ENCODE measurements at regions not wholly inside any gene's neighbourhood (a gene's known extent, or its start where the extent isn't known, plus 50 kb on each side); places are given as distances from the start of the nearest gene placed in this dataset.
"Not testable (repeated sequence)": the region's sequence is repeated elsewhere in the genome, so short reads cannot be mapped to it uniquely, and the experiment has no call there.

GRCh38 chr11:90717522-90717921 is 494.7 kb upstream of the CHORDC1 start:
- DNase-seq: no peak

DNA sequence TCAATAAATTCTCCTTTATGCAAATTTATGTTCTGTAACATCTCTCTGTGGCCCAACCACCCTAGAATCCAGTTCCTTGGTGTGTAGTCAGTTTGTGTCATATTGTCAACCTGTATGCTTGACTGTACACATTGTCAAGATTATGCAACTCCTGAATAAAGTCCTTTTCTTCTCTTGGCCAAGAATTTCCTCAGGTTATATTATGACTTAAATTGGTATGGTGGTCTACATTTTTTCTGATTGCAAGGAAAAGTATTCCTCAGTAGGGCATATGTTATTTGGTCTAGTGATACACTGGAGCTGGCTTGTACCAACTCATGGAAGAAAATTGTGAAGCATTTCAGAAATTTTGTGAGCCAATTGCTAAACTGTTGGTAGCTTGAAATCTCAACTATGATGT is 482.8 kb upstream of the CHORDC1 start:
- DNase-seq: no peak

DNA sequence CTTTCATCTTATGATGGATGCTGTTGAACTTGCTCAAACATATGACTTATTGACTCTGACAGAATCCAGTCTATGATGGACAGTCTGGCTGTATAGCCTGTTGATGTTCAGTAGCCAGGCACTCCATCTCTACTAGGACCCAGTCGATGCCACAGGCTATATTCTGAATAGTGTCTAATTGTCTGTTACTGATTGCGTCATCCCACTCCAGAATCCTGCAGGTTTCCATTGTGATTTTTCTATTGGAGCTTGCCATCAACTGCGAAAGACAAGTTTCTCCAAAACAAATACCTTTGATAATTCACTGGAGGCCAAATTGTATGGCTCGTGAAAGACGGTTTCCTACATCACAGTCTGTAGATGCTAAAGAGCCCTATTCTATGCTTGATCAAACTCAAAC is 481.7 kb upstream of the CHORDC1 start:
- DNase-seq: no peak

DNA sequence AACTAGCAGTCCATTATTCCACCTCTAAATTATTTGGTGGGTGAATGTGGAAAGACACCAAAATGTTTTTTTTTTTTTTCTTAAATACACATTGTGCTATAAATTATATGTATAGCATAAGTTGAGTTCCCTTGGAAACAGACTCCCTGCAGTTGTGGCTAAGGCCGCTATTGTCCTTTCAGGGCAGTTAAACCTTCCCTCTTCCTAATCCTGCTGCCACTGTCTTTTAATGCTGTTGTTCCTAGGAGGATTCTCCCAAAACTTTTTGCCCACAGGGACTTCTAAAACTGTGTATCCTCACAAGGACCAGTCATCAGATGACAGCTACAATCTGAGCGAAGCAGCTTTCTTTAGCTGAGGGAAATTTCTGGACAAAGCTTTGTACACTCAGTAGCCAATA is 478.9 kb upstream of the CHORDC1 start:
- DNase-seq: no peak

GRCh38 chr11:90700789-90701439 is 478.1 kb upstream of the CHORDC1 start:
- DNase-seq: no peak

DNA sequence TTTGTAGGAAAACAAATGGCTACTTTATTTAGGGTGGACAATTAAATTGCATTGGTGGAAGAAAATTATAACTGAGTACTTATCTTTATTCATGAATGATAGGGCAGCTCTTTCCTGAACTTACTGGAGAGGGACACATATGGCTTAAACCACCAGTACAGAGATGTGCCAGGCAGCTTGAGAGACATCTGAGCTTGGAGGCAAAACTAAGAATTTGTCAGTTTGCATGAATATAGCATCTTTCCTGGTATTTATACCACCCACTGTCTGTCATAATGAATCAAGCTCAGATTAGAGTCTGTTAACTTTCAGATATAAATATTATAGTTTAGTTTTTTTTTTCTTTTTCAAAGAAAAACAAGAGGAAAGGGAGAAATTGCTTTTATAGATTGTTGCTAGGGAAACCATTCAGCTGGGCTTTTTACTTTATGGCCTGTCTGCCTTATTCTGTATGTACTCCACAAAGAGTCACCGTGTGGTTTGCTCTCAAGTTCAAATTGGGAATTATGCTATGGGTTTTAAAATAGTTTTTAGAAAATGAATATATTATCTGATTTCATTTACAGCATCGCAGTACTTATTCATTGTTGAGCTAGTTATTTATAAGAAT is 477.0 kb upstream of the CHORDC1 start:
- no peak for DNase-seq

DNA sequence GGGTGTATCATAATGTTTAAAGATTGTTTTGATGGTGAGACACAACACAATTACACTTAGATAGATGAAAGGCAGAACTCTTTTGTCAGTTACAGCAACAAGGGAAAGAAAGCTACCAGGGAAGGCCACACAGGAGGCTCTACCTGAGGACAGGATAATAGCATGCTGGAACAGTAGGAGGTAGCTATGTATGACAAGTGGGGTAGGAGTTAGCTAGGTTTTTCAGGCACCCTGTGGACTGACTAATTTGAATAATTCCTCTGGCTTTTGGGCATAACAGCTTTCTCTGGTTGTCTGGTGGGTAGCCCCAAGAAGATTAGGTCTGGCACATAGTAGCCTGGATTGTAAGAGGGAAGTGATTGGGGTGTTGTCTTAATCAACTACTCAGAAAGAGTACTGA is 475.4 kb upstream of the CHORDC1 start:
- DNase-seq: no peak

- DNase-seq: not testable (repeated sequence)
These were observed 452.6 kb upstream of the CHORDC1 start for GRCh38 chr11:90675496-90675895.

DNA sequence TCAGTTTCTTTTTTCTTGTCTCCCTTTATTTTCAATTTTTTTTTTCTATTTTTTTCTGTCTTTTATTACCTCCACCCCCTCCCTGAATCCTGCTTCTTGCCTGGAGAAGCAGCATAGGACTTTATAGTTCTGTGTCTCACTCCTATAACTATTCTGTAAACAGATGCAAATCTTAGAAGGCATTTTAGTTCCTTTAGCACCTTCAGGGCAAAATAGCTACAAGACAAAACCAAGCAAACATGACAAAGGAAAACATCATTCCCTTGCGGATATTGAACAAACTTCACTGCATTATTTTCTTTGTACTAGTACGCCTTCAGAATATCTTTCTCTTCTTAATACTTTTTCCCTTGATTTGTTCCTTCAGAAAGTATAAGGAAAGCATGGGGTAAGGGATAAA is 446.2 kb upstream of the CHORDC1 start:
- DNase-seq: no peak

- no peak for DNase-seq
These were observed 445.7 kb upstream of the CHORDC1 start for GRCh38 chr11:90668502-90668901.

- no peak for DNase-seq
These were observed 438.4 kb upstream of the CHORDC1 start for GRCh38 chr11:90661233-90661632.

DNA sequence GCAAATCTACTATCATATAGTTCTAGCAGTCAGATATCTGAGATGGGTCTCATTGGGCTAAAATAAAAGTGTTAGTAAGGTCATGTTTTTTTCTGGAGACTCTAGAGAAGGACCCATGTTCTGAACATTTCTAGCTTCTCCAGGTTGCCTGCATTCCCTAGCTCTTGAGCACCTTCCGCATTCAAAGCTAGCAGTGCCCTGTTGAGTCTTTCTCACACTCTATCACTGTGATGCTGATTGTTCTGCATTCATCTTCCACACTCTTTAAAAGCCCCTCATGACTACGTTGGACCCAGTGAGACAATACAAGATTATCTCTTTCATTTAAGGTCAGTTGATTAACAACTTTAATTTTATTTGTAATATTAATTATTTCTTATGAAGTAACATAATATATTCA is 433.3 kb upstream of the CHORDC1 start:
- DNase-seq: no peak

GRCh38 chr11:90650153-90650552 is 427.3 kb upstream of the CHORDC1 start:
- DNase-seq: no peak

DNA sequence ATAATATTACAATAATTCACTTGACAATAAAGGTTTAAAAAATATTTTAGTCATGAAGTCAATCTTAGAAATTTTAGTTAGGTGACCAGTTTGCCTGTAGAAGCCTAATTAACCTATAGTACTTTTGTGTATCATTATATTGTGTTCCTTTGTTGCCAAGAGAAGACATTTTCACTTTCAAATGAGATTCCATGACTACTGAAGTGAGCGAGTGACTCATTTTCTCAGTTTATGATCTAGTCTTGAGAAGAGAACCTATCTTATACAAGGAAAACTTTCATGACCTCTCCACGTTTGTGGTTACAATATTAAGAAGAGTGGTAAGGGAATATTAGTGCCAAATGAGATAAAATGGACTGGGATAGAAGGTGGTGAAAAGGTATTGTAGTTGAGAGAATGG is 423.9 kb upstream of the CHORDC1 start:
- no peak for DNase-seq

GRCh38 chr11:90646266-90646665 is 423.4 kb upstream of the CHORDC1 start:
- DNase-seq: no peak

DNA sequence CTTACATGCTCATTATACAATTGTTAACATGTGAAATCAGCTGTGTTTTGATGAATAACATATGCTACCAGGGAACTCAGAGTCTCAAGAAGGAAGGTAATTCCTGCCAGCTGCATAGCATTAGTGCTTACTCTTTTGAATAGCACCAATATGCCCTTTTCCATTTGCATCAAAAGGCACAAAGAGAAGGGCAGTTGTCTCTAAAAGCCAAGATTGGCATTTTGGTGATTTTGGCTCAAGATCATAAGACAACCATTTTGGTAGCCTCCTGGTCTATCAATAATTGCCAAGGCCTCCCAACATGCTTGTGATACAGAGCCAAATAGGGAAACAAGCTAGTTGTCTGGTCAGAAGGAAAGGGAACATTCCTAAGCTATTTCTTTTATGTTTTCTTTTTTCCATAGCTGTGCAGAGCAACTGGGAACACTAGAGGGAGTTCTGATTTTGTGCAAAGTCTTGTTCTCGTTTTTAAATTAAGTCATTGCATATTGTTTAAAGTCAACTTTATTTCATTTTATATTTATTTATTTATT is 416.7 kb upstream of the CHORDC1 start:
- no peak for DNase-seq

DNA sequence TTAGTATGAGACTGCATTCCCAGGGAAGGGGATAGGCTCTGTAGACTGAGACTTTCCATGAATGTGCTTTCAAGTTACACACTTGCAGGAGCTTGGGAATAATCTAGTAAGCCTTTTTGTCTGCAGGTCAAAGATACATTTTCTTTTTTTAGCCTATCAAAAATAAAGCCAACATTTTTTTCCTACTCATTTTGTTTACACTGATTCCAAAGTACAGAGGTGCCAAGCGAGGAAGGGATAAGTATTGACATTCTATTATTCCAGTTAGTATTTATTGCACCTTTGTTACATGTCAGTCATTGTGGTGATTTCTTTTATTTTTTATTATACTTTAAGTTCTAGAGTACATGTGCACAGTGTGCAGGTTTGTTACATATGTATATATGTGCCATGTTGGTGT is 413.0 kb upstream of the CHORDC1 start:
- DNase-seq: no peak

- no peak for DNase-seq
These were observed 412.3 kb upstream of the CHORDC1 start for GRCh38 chr11:90635151-90635550.

DNA sequence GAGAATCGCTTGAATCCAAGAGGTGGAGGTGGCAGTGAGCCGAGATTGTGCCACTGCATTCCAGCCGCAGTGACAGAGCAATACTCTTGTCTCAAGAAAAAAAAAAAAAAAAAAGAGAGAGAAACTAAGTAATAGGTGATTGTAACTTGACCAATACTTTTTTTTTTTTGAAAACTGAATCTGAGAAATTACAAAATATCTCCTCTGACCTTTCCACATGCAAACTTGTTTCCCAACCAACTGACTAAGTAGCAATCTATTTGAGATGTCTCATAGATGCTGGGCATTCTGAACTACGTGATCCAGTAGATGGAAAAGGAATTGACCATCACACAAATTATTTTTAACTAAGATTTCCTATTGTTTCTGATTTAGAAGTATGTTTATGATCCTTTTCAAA is 407.3 kb upstream of the CHORDC1 start:
- no peak for DNase-seq

DNA sequence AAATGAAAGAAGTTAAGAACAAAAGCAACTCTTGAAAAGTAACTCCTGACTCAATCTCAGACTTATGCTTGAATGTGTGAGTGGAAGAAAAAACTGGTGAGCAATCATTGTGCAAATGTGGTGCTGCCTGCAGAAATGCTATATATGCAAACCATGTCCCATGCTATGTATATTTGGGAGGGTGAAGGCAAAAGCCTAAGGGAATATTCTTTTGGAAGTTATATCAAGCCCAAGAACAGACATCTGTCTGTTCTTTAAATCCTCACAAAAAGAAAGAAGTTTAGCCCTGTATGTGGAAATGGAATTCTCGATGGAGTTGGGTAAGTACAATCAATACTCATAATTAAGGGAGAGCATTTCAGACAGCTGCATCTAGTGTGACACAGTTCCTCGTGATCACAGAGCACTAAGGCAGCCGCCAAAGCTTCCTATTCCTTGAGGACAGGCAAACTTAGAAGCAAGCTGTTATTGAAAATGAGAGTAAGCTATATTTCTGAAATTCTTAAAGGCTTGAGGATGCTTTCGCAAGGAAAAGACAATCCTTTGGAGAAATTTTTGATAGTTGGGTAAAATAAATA is 406.5 kb upstream of the CHORDC1 start:
- DNase-seq: no peak

- no peak for DNase-seq
These were observed 391.5 kb upstream of the CHORDC1 start for GRCh38 chr11:90614318-90614717.

GRCh38 chr11:90613037-90613436 is 390.2 kb upstream of the CHORDC1 start:
- not testable (repeated sequence) for DNase-seq

- DNase-seq: no peak
These were observed 383.9 kb upstream of the CHORDC1 start for GRCh38 chr11:90606721-90607120.

- DNase-seq: no peak
These were observed 378.4 kb upstream of the CHORDC1 start for GRCh38 chr11:90601261-90601660.

- no peak for DNase-seq
These were observed 371.8 kb upstream of the CHORDC1 start for GRCh38 chr11:90594658-90595057.
